ENCODE measurements at regions not wholly inside any gene's neighbourhood (a gene's known extent, or its start where the extent isn't known, plus 50 kb on each side); places are given as distances from the start of the nearest gene placed in this dataset.

- TF ChIP-seq USF1 (IDR thresholded peaks at IDR 0.05) (no peak), YY1 (IDR thresholded peaks at IDR 0.05; ENCODE audit: low read depth) (no peak), ZBTB7A (IDR thresholded peaks at IDR 0.05; ENCODE audit: low read depth) (no peak), TEAD4 (IDR thresholded peaks at IDR 0.05) (no peak), EP300 (IDR thresholded peaks at IDR 0.05; ENCODE audit: borderline replicate concordance) (no peak), REST (IDR thresholded peaks at IDR 0.05; ENCODE audit: low read depth) (no peak), RAD21 (IDR thresholded peaks at IDR 0.05; ENCODE audit: low read depth) (no peak), NFIC (IDR thresholded peaks at IDR 0.05) (no peak)
Measured at GRCh38 chr15:97316362-97316761, 644.1 kb upstream of the ARRDC4 start.
